ENCODE measurements at regions not wholly inside any gene's neighbourhood (a gene's known extent, or its start where the extent isn't known, plus 50 kb on each side); places are given as distances from the start of the nearest gene placed in this dataset.

DNA sequence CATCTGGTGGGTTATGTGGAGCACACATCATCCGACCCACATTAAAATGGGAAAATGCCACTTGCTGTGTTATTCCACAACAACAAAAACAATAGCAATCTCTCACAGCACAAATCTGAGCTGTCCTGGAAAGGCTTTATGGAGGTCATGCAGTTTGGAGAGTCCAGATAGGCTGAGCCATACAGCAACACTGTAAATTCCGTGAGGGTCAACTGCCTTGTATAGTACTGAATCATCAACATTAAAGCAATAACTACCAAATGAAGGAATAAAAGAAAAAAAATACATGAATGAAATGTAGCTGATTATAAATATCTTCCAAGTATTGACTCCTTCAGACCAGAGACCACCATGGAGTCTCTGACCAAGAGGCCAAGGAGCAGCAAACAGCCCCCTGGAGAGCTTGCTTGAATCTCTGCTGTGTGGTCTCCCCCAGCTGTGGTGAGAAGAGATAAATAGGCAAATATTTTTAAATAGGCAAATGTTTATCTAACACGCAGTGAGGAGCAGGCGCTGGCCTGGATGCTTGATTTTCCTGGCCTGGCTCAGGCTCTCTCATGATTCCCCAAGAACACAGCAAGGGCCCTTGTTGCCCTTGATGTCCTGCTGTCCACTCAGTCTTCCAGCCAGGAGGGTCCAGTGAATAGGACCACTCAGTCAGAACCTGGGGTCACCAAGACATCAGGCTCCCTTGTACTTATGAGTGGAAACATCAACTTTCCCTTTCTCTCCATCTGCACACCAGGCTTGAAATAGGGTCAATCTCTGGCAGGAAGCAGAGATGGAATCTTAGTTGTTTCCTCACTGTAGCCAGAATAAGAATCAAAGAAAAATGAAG is 1021.3 kb downstream of the XPNPEP1 start:
- no peaks in the 10 kb centered on the region for H3K9me3 ChIP-seq (ENCODE audit: control insufficient read depth in 1 of 2, low read length in 2 of 2)
- peaks cover 0 to 23% (median 8%) of the 10 kb centered on the region in 8 donors for H3K9me3 Mint-ChIP-seq
- DNase-seq: no peak
- no peak overlapping the region for H3K4me3 ChIP-seq (ENCODE audit: low read length in 2 of 2)
- CTCF ChIA-PET (ENCODE audit: partially characterized antibody): no interaction called here
- H3K27ac ChIP-seq (ENCODE audit: low read depth, low read length): no peak overlapping the region
- H3K4me3 Mint-ChIP-seq: no peak overlapping the region
- no peaks in the 10 kb centered on the region for H3K27me3 Mint-ChIP-seq
- no peaks in the 10 kb centered on the region for H3K36me3 ChIP-seq (ENCODE audit: insufficient read depth, low read length)
- no peaks in the 10 kb centered on the region for H3K36me3 Mint-ChIP-seq
- intact Hi-C loops (cut with micrococcal nuclease): no loop called here
- H3K27me3 ChIP-seq (ENCODE audit: insufficient read depth, low read length): no peaks in the 10 kb centered on the region
- no peaks in the 10 kb centered on the region for H3K4me1 Mint-ChIP-seq
- H3K27ac Mint-ChIP-seq: no peak overlapping the region
- H3K4me1 ChIP-seq (ENCODE audit: insufficient read depth, low read length): no peaks in the 10 kb centered on the region
- POLR2A ChIA-PET (ENCODE audit: partially characterized antibody): no interaction called here

DNA sequence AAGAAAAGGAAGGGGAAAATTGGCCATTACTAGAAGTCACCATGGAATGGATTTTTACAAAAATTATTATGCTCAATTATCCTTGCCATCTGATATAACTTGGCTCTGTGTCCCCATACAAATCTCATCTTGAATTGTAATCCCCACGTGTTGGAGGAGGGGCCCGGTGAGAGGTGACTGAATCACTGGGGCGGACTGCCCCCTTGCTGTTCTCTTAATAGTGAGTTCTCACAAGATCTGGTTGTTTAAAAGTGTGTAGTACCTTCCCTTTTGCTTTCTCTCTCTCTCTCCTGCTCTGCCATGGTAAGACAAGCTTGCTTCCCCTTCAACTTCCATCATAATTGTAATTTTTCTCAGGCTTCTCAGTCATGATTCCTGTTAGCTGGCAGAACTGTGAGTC is 1023.6 kb downstream of the XPNPEP1 start:
- Mint-ChIP-seq H3K4me1 (no peaks in the 10 kb centered on the region), H3K4me3 (no peak overlapping the region)

GRCh38 chr10:108894402-108895301 is 1028.7 kb downstream of the XPNPEP1 start:
- no peaks in the 10 kb centered on the region for H3K27me3 ChIP-seq (ENCODE audit: insufficient read depth, low read length)
- CTCF ChIA-PET (ENCODE audit: partially characterized antibody): no interaction called here
- no peaks in the 10 kb centered on the region for H3K4me1 ChIP-seq (ENCODE audit: insufficient read depth, low read length)
- H3K27ac Mint-ChIP-seq: no peak overlapping the region
- no peak for DNase-seq
- no peak overlapping the region for H3K4me3 ChIP-seq (ENCODE audit: low read length in 2 of 2)
- peaks cover 0 to 18% (median 6%) of the 10 kb centered on the region in 8 donors for H3K9me3 Mint-ChIP-seq
- intact Hi-C loops (cut with micrococcal nuclease): no loop called here
- no peak overlapping the region for H3K27ac ChIP-seq (ENCODE audit: low read depth, low read length)
- H3K4me3 Mint-ChIP-seq: no peak overlapping the region
- no peaks in the 10 kb centered on the region for H3K36me3 Mint-ChIP-seq
- no peaks in the 10 kb centered on the region for H3K27me3 Mint-ChIP-seq
- no peaks in the 10 kb centered on the region for H3K4me1 Mint-ChIP-seq
- H3K36me3 ChIP-seq (ENCODE audit: insufficient read depth, low read length): no peaks in the 10 kb centered on the region
- POLR2A ChIA-PET (ENCODE audit: partially characterized antibody): no interaction called here
- no peaks in the 10 kb centered on the region for H3K9me3 ChIP-seq (ENCODE audit: control insufficient read depth in 1 of 2, low read length in 2 of 2)

More for the DNA sequence above, 1023.6 kb downstream of the XPNPEP1 start:
- CTCF ChIA-PET (ENCODE audit: partially characterized antibody): no interaction called here
- no peaks in the 10 kb centered on the region for H3K9me3 ChIP-seq (ENCODE audit: control insufficient read depth in 1 of 2, low read length in 2 of 2)
- H3K36me3 ChIP-seq (ENCODE audit: insufficient read depth, low read length): no peaks in the 10 kb centered on the region
- no peaks in the 10 kb centered on the region for H3K27me3 ChIP-seq (ENCODE audit: insufficient read depth, low read length)
- H3K4me1 ChIP-seq (ENCODE audit: insufficient read depth, low read length): no peaks in the 10 kb centered on the region
- DNase-seq: no peak
- POLR2A ChIA-PET (ENCODE audit: partially characterized antibody): no interaction called here
- Mint-ChIP-seq H3K36me3 (no peaks in the 10 kb centered on the region), H3K9me3 (peaks cover 0 to 17% (median 6%) of the 10 kb centered on the region in 8 donors), H3K27me3 (no peaks in the 10 kb centered on the region), H3K27ac (no peak overlapping the region)
- intact Hi-C loops (cut with micrococcal nuclease): no loop called here
- no peak overlapping the region for H3K27ac ChIP-seq (ENCODE audit: low read depth, low read length)
- no peak overlapping the region for H3K4me3 ChIP-seq (ENCODE audit: low read length in 2 of 2)

DNA sequence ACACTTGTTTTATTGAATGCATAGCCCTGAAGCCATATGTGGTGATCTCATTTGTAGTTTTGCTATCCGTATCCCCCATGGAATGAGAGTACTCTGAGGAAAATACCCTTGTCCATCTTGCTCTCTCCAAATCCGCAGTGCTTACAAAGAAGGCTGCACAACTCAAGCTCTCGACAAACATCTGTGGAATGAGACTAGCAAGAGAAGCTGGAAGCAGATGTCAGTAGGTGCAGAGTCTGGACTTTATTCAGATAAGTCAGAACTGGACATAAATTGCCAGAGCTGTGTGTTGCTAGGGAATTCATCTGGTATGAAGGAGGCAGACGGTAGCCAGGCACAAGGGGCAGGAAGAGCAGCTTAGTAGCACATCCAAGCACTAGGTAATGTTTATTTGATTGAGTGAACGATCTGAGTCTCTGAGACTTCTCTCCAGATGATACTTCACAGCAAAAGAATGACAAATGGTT is 1046.2 kb downstream of the XPNPEP1 start:
- H3K4me1 Mint-ChIP-seq: no peaks in the 10 kb centered on the region
- POLR2A ChIA-PET (ENCODE audit: partially characterized antibody): no interaction called here

DNA sequence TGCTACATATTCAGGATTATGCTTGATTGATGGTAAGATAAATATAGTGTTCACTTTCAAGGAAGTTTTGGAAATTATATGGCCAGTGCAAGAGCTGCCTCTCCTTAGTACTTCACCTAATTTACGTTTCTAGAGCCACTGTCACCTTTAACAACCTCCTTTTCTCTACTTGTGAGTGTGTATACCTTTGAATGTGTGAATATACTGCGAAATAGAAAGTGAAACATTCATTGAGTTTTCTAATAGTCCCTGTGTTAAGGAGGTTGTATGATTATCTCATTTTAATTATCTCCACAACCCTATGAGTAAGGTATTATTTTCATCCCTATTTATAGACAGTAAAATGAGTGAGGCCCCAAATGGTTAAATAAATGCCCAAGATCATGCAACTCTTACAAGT is 1050.5 kb downstream of the XPNPEP1 start:
- ChIA-PET CTCF (ENCODE audit: partially characterized antibody) (no interaction called here), POLR2A (ENCODE audit: partially characterized antibody) (no interaction called here)
- Mint-ChIP-seq H3K27ac (no peak overlapping the region), H3K36me3 (no peaks in the 10 kb centered on the region), H3K27me3 (no peaks in the 10 kb centered on the region), H3K4me3 (no peak overlapping the region), H3K4me1 (no peaks in the 10 kb centered on the region), H3K9me3 (peaks cover 3 to 7% (median 5%) of the 10 kb centered on the region in 8 donors)
- intact Hi-C loops (cut with micrococcal nuclease): no loop called here
- no peak for DNase-seq
- Histone ChIP-seq H3K36me3 (ENCODE audit: insufficient read depth, low read length) (no peaks in the 10 kb centered on the region), H3K4me3 (ENCODE audit: low read length in 2 of 2) (no peak overlapping the region), H3K4me1 (ENCODE audit: insufficient read depth, low read length) (no peaks in the 10 kb centered on the region), H3K9me3 (ENCODE audit: control insufficient read depth in 1 of 2, low read length in 2 of 2) (no peaks in the 10 kb centered on the region), H3K27me3 (ENCODE audit: insufficient read depth, low read length) (no peaks in the 10 kb centered on the region), H3K27ac (ENCODE audit: low read depth, low read length) (no peak overlapping the region)

More for the DNA sequence above, 1046.2 kb downstream of the XPNPEP1 start:
- Histone ChIP-seq H3K27me3 (ENCODE audit: insufficient read depth, low read length) (no peaks in the 10 kb centered on the region), H3K4me1 (ENCODE audit: insufficient read depth, low read length) (no peaks in the 10 kb centered on the region), H3K27ac (ENCODE audit: low read depth, low read length) (no peak overlapping the region), H3K4me3 (ENCODE audit: low read length in 2 of 2) (no peak overlapping the region), H3K9me3 (ENCODE audit: control insufficient read depth in 1 of 2, low read length in 2 of 2) (no peaks in the 10 kb centered on the region), H3K36me3 (ENCODE audit: insufficient read depth, low read length) (no peaks in the 10 kb centered on the region)
- intact Hi-C loops (cut with micrococcal nuclease): no loop called here
- Mint-ChIP-seq H3K9me3 (peaks cover 0 to 7% (median 3%) of the 10 kb centered on the region in 8 donors), H3K27ac (no peak overlapping the region), H3K4me3 (no peak overlapping the region), H3K27me3 (no peaks in the 10 kb centered on the region), H3K36me3 (no peaks in the 10 kb centered on the region)
- no peak for DNase-seq
- CTCF ChIA-PET (ENCODE audit: partially characterized antibody): no interaction called here

- Mint-ChIP-seq H3K9me3 (peaks cover 0 to 11% (median 6%) of the 10 kb centered on the region in 8 donors), H3K27ac (no peak overlapping the region), H3K4me3 (no peak overlapping the region), H3K4me1 (no peaks in the 10 kb centered on the region), H3K36me3 (no peaks in the 10 kb centered on the region), H3K27me3 (no peaks in the 10 kb centered on the region)
- Histone ChIP-seq H3K36me3 (ENCODE audit: insufficient read depth, low read length) (no peaks in the 10 kb centered on the region), H3K4me3 (ENCODE audit: low read length in 2 of 2) (no peak overlapping the region), H3K27ac (ENCODE audit: low read depth, low read length) (no peak overlapping the region), H3K27me3 (ENCODE audit: insufficient read depth, low read length) (no peaks in the 10 kb centered on the region), H3K9me3 (ENCODE audit: control insufficient read depth in 1 of 2, low read length in 2 of 2) (no peaks in the 10 kb centered on the region), H3K4me1 (ENCODE audit: insufficient read depth, low read length) (no peaks in the 10 kb centered on the region)
- DNase-seq: no peak
- POLR2A ChIA-PET (ENCODE audit: partially characterized antibody): no interaction called here
- CTCF ChIA-PET (ENCODE audit: partially characterized antibody): no interaction called here
- intact Hi-C loops (cut with micrococcal nuclease): no loop called here
Measured at GRCh38 chr10:108868881-108869280, 1054.4 kb downstream of the XPNPEP1 start.

- intact Hi-C loops (cut with micrococcal nuclease): no loop called here
- no peaks in the 10 kb centered on the region for H3K27me3 Mint-ChIP-seq
- CTCF ChIA-PET (ENCODE audit: partially characterized antibody): no interaction called here
Measured at GRCh38 chr10:108862676-108863350, 1060.5 kb downstream of the XPNPEP1 start.

More at GRCh38 chr10:108862676-108863350, 1060.5 kb downstream of the XPNPEP1 start:
- no peak overlapping the region for H3K4me3 Mint-ChIP-seq
- H3K36me3 Mint-ChIP-seq: no peaks in the 10 kb centered on the region
- peaks cover 0 to 16% (median 8%) of the 10 kb centered on the region in 8 donors for H3K9me3 Mint-ChIP-seq
- Histone ChIP-seq H3K4me1 (ENCODE audit: insufficient read depth, low read length) (no peaks in the 10 kb centered on the region), H3K9me3 (ENCODE audit: control insufficient read depth in 1 of 2, low read length in 2 of 2) (no peaks in the 10 kb centered on the region), H3K27ac (ENCODE audit: low read depth, low read length) (no peak overlapping the region), H3K27me3 (ENCODE audit: insufficient read depth, low read length) (no peaks in the 10 kb centered on the region), H3K36me3 (ENCODE audit: insufficient read depth, low read length) (no peaks in the 10 kb centered on the region), H3K4me3 (ENCODE audit: low read length in 2 of 2) (no peak overlapping the region)
- no peak overlapping the region for H3K27ac Mint-ChIP-seq
- no peak for DNase-seq
- POLR2A ChIA-PET (ENCODE audit: partially characterized antibody): no interaction called here
- H3K4me1 Mint-ChIP-seq: no peaks in the 10 kb centered on the region
